ENCODE measurements at regions not wholly inside any gene's neighbourhood (a gene's known extent, or its start where the extent isn't known, plus 50 kb on each side); places are given as distances from the start of the nearest gene placed in this dataset.
"Not testable (repeated sequence)": the region's sequence is repeated elsewhere in the genome, so short reads cannot be mapped to it uniquely, and the experiment has no call there.

GRCh38 chrX:109782994-109783700 is 50.1 kb upstream of the ACSL4 start:
- no peak for DNase-seq (ENCODE audit: low spot score)

- DNase-seq (ENCODE audit: low spot score), result no peak
Observed at GRCh38 chrX:109783701-109784079, 50.6 kb upstream of the ACSL4 start.

GRCh38 chrX:109785053-109785452 is 52.0 kb upstream of the ACSL4 start:
- DNase-seq (ENCODE audit: low spot score), result no peak

GRCh38 chrX:109790511-109790910 is 57.5 kb upstream of the ACSL4 start:
- not testable (repeated sequence) for DNase-seq (ENCODE audit: low spot score)

- no peak for DNase-seq (ENCODE audit: low spot score)
Observed at GRCh38 chrX:109793191-109793590, 60.1 kb upstream of the ACSL4 start.

GRCh38 chrX:109795682-109796081 is 62.6 kb upstream of the ACSL4 start:
- no peak for DNase-seq (ENCODE audit: low spot score)

- no peak for DNase-seq (ENCODE audit: low spot score)
Observed at GRCh38 chrX:109797311-109797975, 64.4 kb upstream of the ACSL4 start.

GRCh38 chrX:109812236-109812635 is 79.2 kb upstream of the ACSL4 start:
- no peak for DNase-seq (ENCODE audit: low spot score)

- DNase-seq (ENCODE audit: low spot score), result no peak
Observed at GRCh38 chrX:109813236-109813635, 80.2 kb upstream of the ACSL4 start.

- peak; percentile 63 for DNase-seq (ENCODE audit: low spot score)
Observed at GRCh38 chrX:109818976-109819375, 85.9 kb upstream of the ACSL4 start.

GRCh38 chrX:109822861-109823260 is 89.8 kb upstream of the ACSL4 start:
- DNase-seq (ENCODE audit: low spot score), result no peak

GRCh38 chrX:109826954-109827708 is 94.1 kb upstream of the ACSL4 start:
- peak; percentile 73 for DNase-seq (ENCODE audit: low spot score)

GRCh38 chrX:109827772-109828171 is 94.7 kb upstream of the ACSL4 start:
- no peak for DNase-seq (ENCODE audit: low spot score)

GRCh38 chrX:109830157-109830703 is 97.2 kb upstream of the ACSL4 start:
- no peak for DNase-seq (ENCODE audit: low spot score)

GRCh38 chrX:109830704-109831206 is 97.7 kb upstream of the ACSL4 start:
- no peak for DNase-seq (ENCODE audit: low spot score)

- DNase-seq (ENCODE audit: low spot score), result no peak
Observed at GRCh38 chrX:109831326-109831985, 98.4 kb upstream of the ACSL4 start.

GRCh38 chrX:109839694-109840567 is 106.9 kb upstream of the ACSL4 start:
- no peak for DNase-seq (ENCODE audit: low spot score)

GRCh38 chrX:109840585-109840984 is 107.5 kb upstream of the ACSL4 start:
- DNase-seq (ENCODE audit: low spot score), result peak; percentile 89

- no peak for DNase-seq (ENCODE audit: low spot score)
Observed at GRCh38 chrX:109841257-109841656, 108.2 kb upstream of the ACSL4 start.

- DNase-seq (ENCODE audit: low spot score), result no peak
Observed at GRCh38 chrX:109841869-109842579, 109.0 kb upstream of the ACSL4 start.

All from COLO829 (cell line).